DOHH2 (cell line): ENCODE measurements at regions not wholly inside any gene's neighbourhood (a gene's known extent, or its start where the extent isn't known, plus 50 kb on each side); places are given as distances from the start of the nearest gene placed in this dataset.

Source experiments
- H3F3A ChIP-seq: fragments of 200-600 bp; sonication (generic), shearing (Covaris generic); 2 replicates; pipeline ENCODE4 v1.6.0; 2016; ENCODE audit warnings: antibody characterized with exemption, mild to moderate bottlenecking; ENCODE audit not compliant: control insufficient read depth, insufficient read depth
- H3K27ac ChIP-seq: fragments of 200-600 bp; sonication (generic); 2 replicates; pipeline ENCODE4 v1.5.1; 2014; ENCODE audit warnings: low read depth, mild to moderate bottlenecking, low read length, moderate library complexity
- H3K27me3 ChIP-seq: fragments of 200-600 bp; sonication (generic); 2 replicates; pipeline ENCODE4 v1.6.1; 2014; ENCODE audit warnings: mild to moderate bottlenecking, low read length, mixed read lengths; ENCODE audit not compliant: control insufficient read depth
- H3K36me3 ChIP-seq: fragments of 200-600 bp; sonication (generic); 2 replicates; pipeline ENCODE4 v1.6.1; 2014; ENCODE audit warnings: mild to moderate bottlenecking, low read length, moderate library complexity, mixed read lengths; ENCODE audit not compliant: control insufficient read depth
- H3K4me1 ChIP-seq: fragments of 200-600 bp; sonication (generic); 2 replicates; pipeline ENCODE4 v1.6.1; 2014; ENCODE audit warnings: mild to moderate bottlenecking, low read length, mixed read lengths; ENCODE audit not compliant: control insufficient read depth
- H3K4me2 ChIP-seq: fragments of 200-600 bp; sonication (generic); 2 replicates; pipeline ENCODE4 v1.6.0; 2014; ENCODE audit warnings: mild to moderate bottlenecking, low read length, moderate library complexity
- H3K4me3 ChIP-seq: fragments of 200-600 bp; sonication (generic); 2 replicates; pipeline ENCODE4 v1.5.1; 2014; ENCODE audit warnings: mild to moderate bottlenecking, low read length, mixed read lengths
- H3K79me2 ChIP-seq: fragments of 200-600 bp; sonication (generic); 2 replicates; pipeline ENCODE4 v1.6.1; 2014; ENCODE audit warnings: mild to moderate bottlenecking, low read length, mixed read lengths; ENCODE audit not compliant: control insufficient read depth
- H3K9me2 ChIP-seq: fragments of 200-600 bp; sonication (generic); replicated peaks from 2 replicates; pipeline ENCODE4 v1.6.1; 2014; ENCODE audit warnings: mild to moderate bottlenecking, low read length, mixed read lengths; ENCODE audit not compliant: control insufficient read depth
- H3K9me3 ChIP-seq: fragments of 200-600 bp; sonication (generic); 2 replicates; pipeline ENCODE4 v1.6.1; 2014; ENCODE audit warnings: antibody characterized with exemption, low read length, mixed read lengths; ENCODE audit not compliant: control insufficient read depth, insufficient read depth
- H4K20me1 ChIP-seq: fragments of 200-600 bp; sonication (generic); 2 replicates; pipeline ENCODE4 v1.6.0; 2014; ENCODE audit warnings: low read depth, mild to moderate bottlenecking, antibody characterized with exemption, low read length, moderate library complexity; ENCODE audit not compliant: control insufficient read depth, insufficient read depth
- CTCF ChIP-seq: fragments of 200-600 bp; sonication (generic); IDR thresholded peaks from one replicate; pipeline ENCODE4 v1.5.1; 2014; ENCODE audit warnings: antibody characterized with exemption, mild to moderate bottlenecking, low read depth, low read length; ENCODE audit not compliant: poor library complexity, severe bottlenecking
- EZH2phosphoT487 ChIP-seq: fragments of 200-600 bp; sonication (generic); IDR thresholded peaks from 2 replicates; pipeline ENCODE4 v1.6.1; 2017; ENCODE audit warnings: borderline replicate concordance, mild to moderate bottlenecking, antibody characterized with exemption, low read length, moderate library complexity, mixed read lengths

- no peaks in the 10 kb centered on the region for H3K36me3 ChIP-seq
- H3K9me2 ChIP-seq = no peaks in the 10 kb centered on the region
These were observed 173.2 kb downstream of the SUDS3 start for GRCh38 chr12:118549510-118549980.

GRCh38 chr12:118553856-118554504 is 177.6 kb downstream of the SUDS3 start:
- no peaks in the 10 kb centered on the region for H3K79me2 ChIP-seq
- no peaks in the 10 kb centered on the region for H3K9me2 ChIP-seq
- no peak overlapping the region for H3K27ac ChIP-seq
- no peaks in the 10 kb centered on the region for H3K36me3 ChIP-seq
- H3K27me3 ChIP-seq = no peaks in the 10 kb centered on the region
- H4K20me1 ChIP-seq = no peaks in the 10 kb centered on the region
- no peaks in the 10 kb centered on the region for H3K9me3 ChIP-seq
- no peak overlapping the region for H3K4me2 ChIP-seq
- H3K4me1 ChIP-seq = peaks cover under 1% of the 10 kb centered on the region; the same call in 1 of the 2 replicates
- H3K4me3 ChIP-seq = no peak overlapping the region
- no peaks in the 10 kb centered on the region for H3F3A ChIP-seq
- TF ChIP-seq CTCF (no peak), EZH2phosphoT487 (no peak)

More at GRCh38 chr12:118549510-118549980, 173.2 kb downstream of the SUDS3 start:
- no peaks in the 10 kb centered on the region for H4K20me1 ChIP-seq
- H3K4me3 ChIP-seq = no peak overlapping the region
- no peak for TF ChIP-seq CTCF
- no peak for TF ChIP-seq EZH2phosphoT487
- no peaks in the 10 kb centered on the region for H3K9me3 ChIP-seq
- no peaks in the 10 kb centered on the region for H3F3A ChIP-seq
- no peak overlapping the region for H3K4me2 ChIP-seq
- H3K79me2 ChIP-seq = no peaks in the 10 kb centered on the region
- H3K4me1 ChIP-seq = peaks cover 5% of the 10 kb centered on the region; the same call in 1 of the 2 replicates
- H3K27ac ChIP-seq = no peak overlapping the region
- H3K27me3 ChIP-seq = no peaks in the 10 kb centered on the region

GRCh38 chr12:118558941-118559340 is 182.6 kb downstream of the SUDS3 start:
- no peaks in the 10 kb centered on the region for H3K36me3 ChIP-seq
- no peaks in the 10 kb centered on the region for H3F3A ChIP-seq
- H3K27ac ChIP-seq = no peak overlapping the region
- no peaks in the 10 kb centered on the region for H3K27me3 ChIP-seq
- H3K4me3 ChIP-seq = no peak overlapping the region
- TF ChIP-seq CTCF (no peak), EZH2phosphoT487 (no peak)
- no peaks in the 10 kb centered on the region for H3K4me1 ChIP-seq
- H3K4me2 ChIP-seq = no peak overlapping the region
- no peaks in the 10 kb centered on the region for H3K9me3 ChIP-seq
- no peaks in the 10 kb centered on the region for H3K9me2 ChIP-seq
- no peaks in the 10 kb centered on the region for H3K79me2 ChIP-seq
- no peaks in the 10 kb centered on the region for H4K20me1 ChIP-seq
